DOHH2 (cell line): ENCODE measurements at regions not wholly inside any gene's neighbourhood (a gene's known extent, or its start where the extent isn't known, plus 50 kb on each side); places are given as distances from the start of the nearest gene placed in this dataset.

Experiments used
- EZH2phosphoT487 ChIP-seq: fragments of 200-600 bp; sonication (generic); IDR thresholded peaks from 2 replicates; pipeline ENCODE4 v1.6.1; 2017; ENCODE audit warnings: borderline replicate concordance, mild to moderate bottlenecking, antibody characterized with exemption, low read length, moderate library complexity, mixed read lengths
- TF ChIP-seq, protein P1 (sequence below): fragments of 200-600 bp; sonication (generic); IDR thresholded peaks from one replicate; pipeline ENCODE4 v1.5.1; 2014; ENCODE audit warnings: antibody characterized with exemption, mild to moderate bottlenecking, low read depth, low read length; ENCODE audit not compliant: poor library complexity, severe bottlenecking

DNA sequence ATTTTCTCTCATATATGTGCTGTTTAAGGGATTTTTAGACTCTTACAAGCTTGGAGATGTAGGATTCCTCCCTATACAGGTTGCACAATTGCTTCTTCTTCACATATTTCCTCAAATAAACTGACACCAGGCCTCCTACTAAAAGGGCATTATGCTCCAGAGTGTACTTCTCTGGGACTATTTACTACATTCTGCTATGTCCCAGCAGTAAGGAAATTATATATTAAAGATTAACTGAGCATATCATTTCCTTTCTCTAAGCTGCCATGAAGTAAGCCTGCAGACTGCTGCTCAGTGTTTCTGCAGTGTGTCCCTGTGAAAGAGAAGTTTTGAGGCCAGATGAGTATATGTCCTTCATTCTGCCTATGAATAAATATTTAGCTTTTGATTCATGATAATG is 356.9 kb upstream of the NUDT12 start:
- TF ChIP-seq, protein P1, sequence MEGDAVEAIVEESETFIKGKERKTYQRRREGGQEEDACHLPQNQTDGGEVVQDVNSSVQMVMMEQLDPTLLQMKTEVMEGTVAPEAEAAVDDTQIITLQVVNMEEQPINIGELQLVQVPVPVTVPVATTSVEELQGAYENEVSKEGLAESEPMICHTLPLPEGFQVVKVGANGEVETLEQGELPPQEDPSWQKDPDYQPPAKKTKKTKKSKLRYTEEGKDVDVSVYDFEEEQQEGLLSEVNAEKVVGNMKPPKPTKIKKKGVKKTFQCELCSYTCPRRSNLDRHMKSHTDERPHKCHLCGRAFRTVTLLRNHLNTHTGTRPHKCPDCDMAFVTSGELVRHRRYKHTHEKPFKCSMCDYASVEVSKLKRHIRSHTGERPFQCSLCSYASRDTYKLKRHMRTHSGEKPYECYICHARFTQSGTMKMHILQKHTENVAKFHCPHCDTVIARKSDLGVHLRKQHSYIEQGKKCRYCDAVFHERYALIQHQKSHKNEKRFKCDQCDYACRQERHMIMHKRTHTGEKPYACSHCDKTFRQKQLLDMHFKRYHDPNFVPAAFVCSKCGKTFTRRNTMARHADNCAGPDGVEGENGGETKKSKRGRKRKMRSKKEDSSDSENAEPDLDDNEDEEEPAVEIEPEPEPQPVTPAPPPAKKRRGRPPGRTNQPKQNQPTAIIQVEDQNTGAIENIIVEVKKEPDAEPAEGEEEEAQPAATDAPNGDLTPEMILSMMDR, result no peak
- TF ChIP-seq EZH2phosphoT487, result no peak
